GM19395 (cell line): ENCODE measurements at regions not wholly inside any gene's neighbourhood (a gene's known extent, or its start where the extent isn't known, plus 50 kb on each side); places are given as distances from the start of the nearest gene placed in this dataset.
"Not testable (repeated sequence)": the region's sequence is repeated elsewhere in the genome, so short reads cannot be mapped to it uniquely, and the experiment has no call there.

Experiments
- ATAC-seq: cut with Tn5 transposase; IDR thresholded peaks from one replicate; pipeline ENCODE4 v1.9.1; 2021; ENCODE audit warnings: mild to moderate bottlenecking, moderate library complexity; ENCODE audit not compliant: unreplicated experiment

GRCh38 chrX:137212078-137212632 is 178.4 kb upstream of the GPR101 start:
- ATAC-seq: no peak

DNA sequence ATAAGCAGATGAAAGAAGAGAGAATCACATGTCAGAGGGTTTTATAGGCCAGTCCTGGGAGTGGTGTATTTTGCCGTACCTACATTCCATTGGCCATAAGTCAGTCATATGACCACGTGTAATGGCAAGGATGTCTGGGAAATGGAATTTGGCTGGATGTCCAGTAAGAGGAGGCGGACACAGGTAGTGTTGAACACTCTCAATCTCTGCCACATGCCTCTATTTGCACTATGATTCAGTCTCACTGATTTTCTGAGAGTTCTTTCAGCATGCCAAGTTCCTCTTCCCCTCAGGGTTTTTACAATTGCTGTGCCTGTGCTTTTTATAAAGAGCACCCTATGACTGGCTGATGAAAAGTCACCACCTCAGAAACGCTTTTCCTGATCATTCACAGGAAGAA is 164.2 kb upstream of the GPR101 start:
- no peak for ATAC-seq

GRCh38 chrX:137195991-137196390 is 162.2 kb upstream of the GPR101 start:
- no peak for ATAC-seq

DNA sequence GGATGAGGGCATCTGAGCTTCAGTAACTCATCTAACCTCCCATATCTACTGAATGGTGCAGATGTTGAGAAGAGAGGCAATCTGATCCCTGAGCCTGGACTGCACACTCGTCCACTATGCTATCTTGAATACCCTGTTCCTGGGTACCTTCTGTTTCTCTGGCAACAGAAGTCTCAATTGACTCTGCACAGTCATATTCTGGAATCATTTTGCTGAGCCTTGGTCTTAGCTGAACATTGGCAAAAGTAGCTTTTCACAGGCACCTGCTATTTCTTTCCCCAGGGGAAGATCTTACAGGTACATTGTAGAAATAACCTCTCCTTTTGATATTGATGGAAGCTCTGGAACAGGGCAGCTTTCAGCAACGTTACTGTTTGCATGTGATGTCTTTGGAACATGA is 161.5 kb upstream of the GPR101 start:
- no peak for ATAC-seq

- peak; percentile 68 for ATAC-seq
Measured at GRCh38 chrX:137194164-137194563, 160.4 kb upstream of the GPR101 start.

GRCh38 chrX:137187540-137187939 is 153.7 kb upstream of the GPR101 start:
- no peak for ATAC-seq

DNA sequence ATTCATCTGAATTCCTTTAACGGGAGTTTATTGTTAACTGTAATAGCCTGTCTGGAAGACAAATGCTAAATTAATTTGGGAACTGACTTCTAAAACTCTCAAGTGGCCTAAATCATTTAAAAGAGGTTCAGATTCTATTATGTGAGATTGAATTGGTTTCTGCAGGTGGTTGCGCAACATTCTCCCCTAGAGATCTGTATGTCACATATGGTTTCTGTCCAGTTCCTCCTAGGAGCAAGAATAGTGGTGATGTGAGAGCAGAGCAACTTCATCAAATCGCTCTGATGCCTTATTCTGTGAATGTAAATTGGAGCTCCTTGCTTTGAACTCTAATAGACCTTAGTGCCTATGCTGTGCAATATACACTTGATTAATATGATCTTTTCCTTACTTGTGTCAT is 144.6 kb upstream of the GPR101 start:
- ATAC-seq: no peak

GRCh38 chrX:137172317-137172948 is 138.6 kb upstream of the GPR101 start:
- ATAC-seq: no peak

- ATAC-seq: no peak
Measured at GRCh38 chrX:137171626-137172025, 137.8 kb upstream of the GPR101 start.

GRCh38 chrX:137166591-137166990 is 132.8 kb upstream of the GPR101 start:
- no peak for ATAC-seq

GRCh38 chrX:137164329-137164728 is 130.5 kb upstream of the GPR101 start:
- ATAC-seq: no peak

- ATAC-seq: no peak
Measured at GRCh38 chrX:137151403-137151802, 117.6 kb upstream of the GPR101 start.

GRCh38 chrX:137143864-137144263 is 110.1 kb upstream of the GPR101 start:
- ATAC-seq: no peak

DNA sequence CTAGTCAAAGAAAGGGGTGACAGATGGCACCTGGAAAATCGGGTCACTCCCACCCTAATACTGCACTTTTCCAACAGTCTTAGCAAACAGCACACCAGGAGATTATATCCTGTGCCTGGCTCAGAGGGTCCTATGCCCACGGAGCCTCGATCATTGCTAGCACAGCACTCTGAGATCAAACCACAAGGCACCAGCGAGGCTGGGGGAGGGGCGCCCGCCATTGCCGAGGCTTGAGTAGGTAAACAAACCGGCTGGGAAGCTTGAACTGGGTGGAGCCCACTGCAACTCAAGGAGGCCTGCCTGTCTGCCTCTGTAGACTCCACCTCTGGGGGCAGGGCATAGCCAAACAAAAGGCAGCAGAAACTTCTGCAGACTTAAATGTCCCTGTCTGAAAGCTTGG is 88.9 kb upstream of the GPR101 start:
- not testable (repeated sequence) for ATAC-seq

- ATAC-seq: no peak
Measured at GRCh38 chrX:137119049-137119448, 85.3 kb upstream of the GPR101 start.

GRCh38 chrX:137118536-137118935 is 84.7 kb upstream of the GPR101 start:
- no peak for ATAC-seq

GRCh38 chrX:137118136-137118535 is 84.3 kb upstream of the GPR101 start:
- no peak for ATAC-seq

DNA sequence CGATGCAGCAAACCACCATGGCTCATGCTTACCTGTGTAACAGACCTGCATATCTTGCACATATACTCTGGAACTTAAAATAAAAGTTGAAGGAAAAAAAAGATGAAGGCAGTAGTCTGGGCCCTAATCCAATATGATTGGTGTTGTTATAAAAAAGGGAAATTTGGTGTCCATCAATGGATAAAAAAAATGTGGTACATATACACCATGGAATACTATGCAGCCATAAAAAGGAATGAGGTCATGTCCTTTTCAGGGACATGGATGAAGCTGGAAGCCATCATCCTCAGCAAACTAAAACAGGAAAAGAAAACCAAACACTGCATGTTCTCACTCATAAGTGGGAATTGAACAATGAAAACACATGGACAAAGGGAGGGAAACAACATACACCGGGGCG is 74.1 kb upstream of the GPR101 start:
- not testable (repeated sequence) for ATAC-seq

- ATAC-seq: no peak
Measured at GRCh38 chrX:137101273-137101990, 67.6 kb upstream of the GPR101 start.
